ENCODE measurements at regions not wholly inside any gene's neighbourhood (a gene's known extent, or its start where the extent isn't known, plus 50 kb on each side); places are given as distances from the start of the nearest gene placed in this dataset.

- no peaks in the 10 kb centered on the region for H3K4me1 Mint-ChIP-seq
- H3K36me3 Mint-ChIP-seq (ENCODE audit: low read depth) = no peaks in the 10 kb centered on the region
- no peak for TF ChIP-seq CTCF (IDR thresholded peaks at IDR 0.05; ENCODE audit: unreplicated experiment in 3 of 3)
- H3K27ac Mint-ChIP-seq = no peak overlapping the region
- no peaks in the 10 kb centered on the region for H3K9me3 Mint-ChIP-seq
- no peaks in the 10 kb centered on the region for H3K27me3 Mint-ChIP-seq (ENCODE audit: low read depth)
- no peak overlapping the region for H3K4me3 Mint-ChIP-seq
These were observed 283.8 kb upstream of the ARSJ start for GRCh38 chr4:114263233-114263632.

GRCh38 chr4:114264452-114264851 is 285.0 kb upstream of the ARSJ start:
- Mint-ChIP-seq H3K9me3 (no peaks in the 10 kb centered on the region), H3K27me3 (ENCODE audit: low read depth) (no peaks in the 10 kb centered on the region), H3K36me3 (ENCODE audit: low read depth) (no peaks in the 10 kb centered on the region), H3K4me1 (no peaks in the 10 kb centered on the region), H3K4me3 (no peak overlapping the region), H3K27ac (peak overlapping the region; percentile 82 to 89 (median 82))
- TF ChIP-seq CTCF (IDR thresholded peaks at IDR 0.05; ENCODE audit: unreplicated experiment in 3 of 3) = no peak

- Mint-ChIP-seq H3K4me1 (no peaks in the 10 kb centered on the region), H3K36me3 (ENCODE audit: low read depth) (no peaks in the 10 kb centered on the region), H3K27me3 (ENCODE audit: low read depth) (no peaks in the 10 kb centered on the region), H3K27ac (peak overlapping the region; percentile 82 to 89 (median 82)), H3K9me3 (no peaks in the 10 kb centered on the region), H3K4me3 (no peak overlapping the region)
- no peak for TF ChIP-seq CTCF (IDR thresholded peaks at IDR 0.05; ENCODE audit: unreplicated experiment in 3 of 3)
These were observed 285.4 kb upstream of the ARSJ start for GRCh38 chr4:114264877-114265291.

- no peaks in the 10 kb centered on the region for H3K4me1 Mint-ChIP-seq
These were observed 285.9 kb upstream of the ARSJ start for GRCh38 chr4:114265342-114265741.

GRCh38 chr4:114267976-114268375 is 288.5 kb upstream of the ARSJ start:
- Mint-ChIP-seq H3K27ac (no peak overlapping the region), H3K27me3 (ENCODE audit: low read depth) (no peaks in the 10 kb centered on the region), H3K4me3 (no peak overlapping the region), H3K9me3 (no peaks in the 10 kb centered on the region), H3K36me3 (ENCODE audit: low read depth) (no peaks in the 10 kb centered on the region), H3K4me1 (no peaks in the 10 kb centered on the region)
- no peak for TF ChIP-seq CTCF (IDR thresholded peaks at IDR 0.05; ENCODE audit: unreplicated experiment in 3 of 3)

More at GRCh38 chr4:114265342-114265741, 285.9 kb upstream of the ARSJ start:
- Mint-ChIP-seq H3K36me3 (ENCODE audit: low read depth) (no peaks in the 10 kb centered on the region), H3K27me3 (ENCODE audit: low read depth) (no peaks in the 10 kb centered on the region), H3K9me3 (no peaks in the 10 kb centered on the region), H3K27ac (peak overlapping the region; percentile 82 to 89 (median 82)), H3K4me3 (no peak overlapping the region)
- TF ChIP-seq CTCF (IDR thresholded peaks at IDR 0.05; ENCODE audit: unreplicated experiment in 3 of 3) = no peak

GRCh38 chr4:114271031-114271430 is 291.6 kb upstream of the ARSJ start:
- H3K4me1 Mint-ChIP-seq = no peaks in the 10 kb centered on the region
- H3K27me3 Mint-ChIP-seq (ENCODE audit: low read depth) = no peaks in the 10 kb centered on the region
- TF ChIP-seq CTCF (IDR thresholded peaks at IDR 0.05; ENCODE audit: unreplicated experiment in 3 of 3) = no peak
- H3K9me3 Mint-ChIP-seq = no peaks in the 10 kb centered on the region
- H3K36me3 Mint-ChIP-seq (ENCODE audit: low read depth) = no peaks in the 10 kb centered on the region
- H3K27ac Mint-ChIP-seq = no peak overlapping the region
- H3K4me3 Mint-ChIP-seq = no peak overlapping the region
